ENCODE measurements at regions not wholly inside any gene's neighbourhood (a gene's known extent, or its start where the extent isn't known, plus 50 kb on each side); places are given as distances from the start of the nearest gene placed in this dataset.

- TF ChIP-seq CTCF (IDR thresholded peaks at IDR 0.05; ENCODE audit: insufficient read depth, low read depth, low read length) (no peak), EZH2 (IDR thresholded peaks at IDR 0.05; ENCODE audit: insufficient read depth, low read length) (no peak)
These were observed 68.9 kb downstream of the NCR2 start for GRCh38 chr6:41404182-41404845.

Measured in astrocyte (in vitro differentiated cells and primary cell).